ENCODE measurements at regions not wholly inside any gene's neighbourhood (a gene's known extent, or its start where the extent isn't known, plus 50 kb on each side); places are given as distances from the start of the nearest gene placed in this dataset.
"Not testable (repeated sequence)": the region's sequence is repeated elsewhere in the genome, so short reads cannot be mapped to it uniquely, and the experiment has no call there.

DNA sequence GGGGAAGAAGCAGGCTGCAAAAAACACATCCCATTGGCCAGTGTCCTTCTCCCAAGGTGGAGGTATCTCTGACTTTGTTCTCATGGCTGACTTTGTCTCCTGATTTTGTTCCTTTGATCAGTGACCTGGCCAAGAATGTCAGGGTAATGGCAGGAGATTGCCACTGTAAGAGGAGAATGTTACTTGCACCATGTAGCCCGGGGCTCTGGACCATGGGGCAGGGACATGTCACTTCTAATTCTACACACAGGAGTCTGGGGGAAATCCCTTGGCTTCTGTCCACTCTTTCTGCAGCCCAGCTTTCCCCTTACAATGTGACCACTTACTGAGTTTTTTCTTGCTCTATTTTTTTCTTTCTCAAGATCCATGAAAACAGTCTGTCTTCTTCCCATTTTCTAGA lies 87.7 kb upstream of the LRRN2 start:
- TF ChIP-seq, protein P1, sequence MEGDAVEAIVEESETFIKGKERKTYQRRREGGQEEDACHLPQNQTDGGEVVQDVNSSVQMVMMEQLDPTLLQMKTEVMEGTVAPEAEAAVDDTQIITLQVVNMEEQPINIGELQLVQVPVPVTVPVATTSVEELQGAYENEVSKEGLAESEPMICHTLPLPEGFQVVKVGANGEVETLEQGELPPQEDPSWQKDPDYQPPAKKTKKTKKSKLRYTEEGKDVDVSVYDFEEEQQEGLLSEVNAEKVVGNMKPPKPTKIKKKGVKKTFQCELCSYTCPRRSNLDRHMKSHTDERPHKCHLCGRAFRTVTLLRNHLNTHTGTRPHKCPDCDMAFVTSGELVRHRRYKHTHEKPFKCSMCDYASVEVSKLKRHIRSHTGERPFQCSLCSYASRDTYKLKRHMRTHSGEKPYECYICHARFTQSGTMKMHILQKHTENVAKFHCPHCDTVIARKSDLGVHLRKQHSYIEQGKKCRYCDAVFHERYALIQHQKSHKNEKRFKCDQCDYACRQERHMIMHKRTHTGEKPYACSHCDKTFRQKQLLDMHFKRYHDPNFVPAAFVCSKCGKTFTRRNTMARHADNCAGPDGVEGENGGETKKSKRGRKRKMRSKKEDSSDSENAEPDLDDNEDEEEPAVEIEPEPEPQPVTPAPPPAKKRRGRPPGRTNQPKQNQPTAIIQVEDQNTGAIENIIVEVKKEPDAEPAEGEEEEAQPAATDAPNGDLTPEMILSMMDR (IDR thresholded peaks at IDR 0.05; ENCODE audit: insufficient read depth, low read length) = no peak

DNA sequence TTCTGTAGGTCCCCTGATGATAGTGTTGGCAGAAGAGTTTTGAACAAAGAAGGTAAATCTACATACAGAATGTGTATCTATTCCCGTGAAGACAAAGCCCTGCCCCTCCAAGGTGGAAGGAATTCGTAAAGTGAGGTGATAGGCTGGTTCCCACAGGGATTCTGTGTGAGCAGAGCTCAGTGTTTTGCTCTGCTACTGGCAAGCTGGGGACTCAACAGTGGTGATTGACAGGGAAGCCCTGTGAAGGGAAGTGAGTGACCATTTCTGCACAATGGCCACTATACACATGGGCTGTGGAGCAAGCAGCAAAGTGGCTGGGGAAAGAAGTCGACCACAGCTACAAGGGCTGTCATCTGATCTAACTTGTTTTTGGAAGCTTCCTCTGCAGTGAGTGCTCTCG lies 90.0 kb upstream of the LRRN2 start:
- DNase-seq (ENCODE audit: low read depth) = no peak
- H3K4me3 ChIP-seq (ENCODE audit: low read depth, low read length) = no peak overlapping the region
- TF ChIP-seq, protein P1 (IDR thresholded peaks at IDR 0.05; ENCODE audit: insufficient read depth, low read length) = no peak

More for the DNA sequence above, 87.7 kb upstream of the LRRN2 start:
- DNase-seq (ENCODE audit: low read depth) = no peak
- no peak overlapping the region for H3K4me3 ChIP-seq (ENCODE audit: low read depth, low read length)

GRCh38 chr1:204777591-204777990 lies 92.1 kb upstream of the LRRN2 start:
- H3K4me3 ChIP-seq (ENCODE audit: low read depth, low read length) = no peak overlapping the region
- TF ChIP-seq, protein P1 (IDR thresholded peaks at IDR 0.05; ENCODE audit: insufficient read depth, low read length) = no peak
- no peak for DNase-seq (ENCODE audit: low read depth)

- H3K4me3 ChIP-seq (ENCODE audit: low read depth, low read length) = no peak overlapping the region
- DNase-seq (ENCODE audit: low read depth) = no peak
- TF ChIP-seq, protein P1 (IDR thresholded peaks at IDR 0.05; ENCODE audit: insufficient read depth, low read length) = no peak
Observed at GRCh38 chr1:204780630-204781029, 90.0 kb upstream of the NFASC start.

DNA sequence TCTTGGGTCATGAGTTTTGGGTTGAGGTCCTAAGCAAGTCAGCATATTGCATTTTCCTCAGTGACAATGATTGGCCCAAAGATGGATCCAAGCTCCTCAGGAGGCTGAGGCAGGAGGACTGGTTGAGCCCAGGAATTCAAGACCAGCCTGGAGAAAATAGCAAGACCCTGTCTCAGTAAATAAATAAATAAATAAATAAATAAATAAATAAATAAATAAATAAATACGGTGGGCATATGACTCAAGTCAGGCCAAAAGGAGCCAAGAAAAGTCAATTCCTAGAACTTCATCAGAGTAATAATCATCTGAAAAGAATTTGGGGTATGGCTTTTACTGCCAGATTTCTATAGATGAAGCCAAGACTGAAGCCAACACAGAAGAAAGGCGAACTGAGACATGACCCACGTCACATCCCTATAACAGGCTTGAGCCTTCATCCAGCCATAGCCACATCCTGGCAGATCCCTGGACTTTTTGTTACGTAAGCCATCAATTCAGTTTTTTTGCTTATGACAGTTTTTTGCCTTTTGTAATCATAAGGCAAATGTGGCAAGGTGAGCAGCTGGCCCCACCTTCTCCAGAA lies 88.5 kb upstream of the NFASC start:
- no peak overlapping the region for H3K4me3 ChIP-seq (ENCODE audit: low read depth, low read length)
- TF ChIP-seq, protein P1 (IDR thresholded peaks at IDR 0.05; ENCODE audit: insufficient read depth, low read length) = no peak
- DNase-seq (ENCODE audit: low read depth) = peak; percentile 69

DNA sequence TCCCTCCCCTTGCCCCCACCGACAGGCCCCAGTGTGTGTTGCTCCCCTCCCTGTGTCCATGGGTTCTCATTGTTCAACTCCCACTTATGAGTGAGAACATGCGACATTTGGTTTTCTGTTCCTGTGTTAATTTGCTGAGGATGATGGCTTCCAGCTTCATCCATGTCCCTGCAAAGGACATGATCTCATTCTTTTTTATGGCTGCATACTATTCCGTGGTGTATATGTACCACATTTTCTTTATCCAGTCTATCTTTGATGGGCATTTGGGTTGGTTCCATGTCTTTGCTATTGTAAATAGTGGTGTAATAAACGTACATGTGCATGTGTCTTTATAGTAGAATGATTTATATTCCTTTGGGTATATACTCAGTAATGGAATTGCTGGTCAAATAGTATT lies 85.6 kb upstream of the NFASC start:
- not testable (repeated sequence) for H3K4me3 ChIP-seq (ENCODE audit: low read depth, low read length); DNase-seq (ENCODE audit: low read depth)

GRCh38 chr1:204788470-204788869 lies 82.2 kb upstream of the NFASC start:
- DNase-seq (ENCODE audit: low read depth) = no peak
- H3K4me3 ChIP-seq (ENCODE audit: low read depth, low read length) = no peak overlapping the region
- TF ChIP-seq, protein P1 (IDR thresholded peaks at IDR 0.05; ENCODE audit: insufficient read depth, low read length) = no peak
